Activated T-cell treated with anti-CD3 and anti-CD28 coated beads, Interleukin-2, amount 50 U/mL, for 4 hours (primary cell): ENCODE measurements at regions not wholly inside any gene's neighbourhood (a gene's known extent, or its start where the extent isn't known, plus 50 kb on each side); places are given as distances from the start of the nearest gene placed in this dataset.
"Not testable (repeated sequence)": the region's sequence is repeated elsewhere in the genome, so short reads cannot be mapped to it uniquely, and the experiment has no call there.

Experiments
- ATAC-seq, 2 donors: fragments of 200-7000 bp; cut with Tn5 transposase; one replicate each; pipeline ENCODE4 v1.10.0; 2021
- DNase-seq: peaks from one replicate; pipeline ENCODE4 v3.0.0-alpha.2; 2020
- H3K27me3 Mint-ChIP-seq: one replicate; pipeline ENCODE4 v1.8.0; 2021; ENCODE audit warnings: low read depth, mixed read lengths
- H3K36me3 Mint-ChIP-seq: one replicate; pipeline ENCODE4 v1.8.0; 2022; ENCODE audit warnings: mixed read lengths; ENCODE audit not compliant: insufficient read depth
- H3K4me1 Mint-ChIP-seq: one replicate; pipeline ENCODE4 v1.8.0; 2021; ENCODE audit warnings: low read depth, mixed read lengths
- H3K4me3 Mint-ChIP-seq: one replicate; pipeline ENCODE4 v1.8.0; 2021; ENCODE audit warnings: mild to moderate bottlenecking, moderate library complexity, mixed read lengths
- H3K9me3 Mint-ChIP-seq: one replicate; pipeline ENCODE4 v1.8.0; 2021; ENCODE audit warnings: mixed read lengths

DNA sequence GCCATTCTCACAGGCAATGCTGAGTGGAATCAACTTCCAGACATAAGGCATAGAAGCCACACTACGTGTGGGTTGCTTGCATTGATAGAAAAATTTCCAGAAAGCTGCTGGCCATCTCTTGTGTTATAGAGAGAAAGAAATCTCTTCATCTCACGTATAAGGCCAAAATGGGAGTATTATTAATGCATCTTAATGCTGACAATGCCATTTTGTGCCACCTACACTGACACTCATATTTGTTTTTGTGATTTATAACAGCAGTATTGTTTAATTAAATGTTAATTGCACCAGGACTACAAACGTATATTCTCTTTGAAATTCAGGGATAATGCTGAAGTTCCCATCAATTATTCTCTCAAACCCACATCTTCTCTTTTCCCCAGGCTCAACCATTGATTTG, 56.1 kb upstream of the TMEM132D start:
- no peaks in the 10 kb centered on the region for H3K4me1 Mint-ChIP-seq
- H3K36me3 Mint-ChIP-seq, result no peaks in the 10 kb centered on the region
- H3K4me3 Mint-ChIP-seq, result no peak overlapping the region
- peaks cover 2% of the 10 kb centered on the region for H3K27me3 Mint-ChIP-seq
- peaks cover 5% of the 10 kb centered on the region for H3K9me3 Mint-ChIP-seq
- ATAC-seq (no peak), DNase-seq (no peak)

DNA sequence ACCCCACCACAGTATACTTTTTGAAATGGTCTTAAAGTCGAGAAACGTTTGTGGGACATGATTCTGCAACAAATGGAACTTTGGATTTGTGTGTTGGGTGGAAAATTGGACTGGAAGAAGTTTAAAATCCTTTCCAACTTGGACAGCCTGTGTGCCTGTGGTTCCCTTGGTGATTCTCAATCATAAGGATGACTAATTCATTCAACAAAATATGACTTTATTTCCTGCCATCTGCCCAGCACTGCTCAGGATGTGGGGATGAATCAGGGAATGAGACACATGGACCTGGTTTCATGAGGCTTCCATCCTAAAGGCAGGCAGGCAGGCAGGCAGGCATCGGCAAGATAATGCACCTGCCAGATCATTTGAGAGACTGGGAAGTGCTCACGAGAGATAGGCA, 57.3 kb upstream of the TMEM132D start:
- H3K4me3 Mint-ChIP-seq, result no peak overlapping the region
- no peaks in the 10 kb centered on the region for H3K36me3 Mint-ChIP-seq
- no peak for ATAC-seq
- no peaks in the 10 kb centered on the region for H3K4me1 Mint-ChIP-seq
- no peak for DNase-seq
- peaks cover 2% of the 10 kb centered on the region for H3K27me3 Mint-ChIP-seq
- H3K9me3 Mint-ChIP-seq, result peaks cover 5% of the 10 kb centered on the region

DNA sequence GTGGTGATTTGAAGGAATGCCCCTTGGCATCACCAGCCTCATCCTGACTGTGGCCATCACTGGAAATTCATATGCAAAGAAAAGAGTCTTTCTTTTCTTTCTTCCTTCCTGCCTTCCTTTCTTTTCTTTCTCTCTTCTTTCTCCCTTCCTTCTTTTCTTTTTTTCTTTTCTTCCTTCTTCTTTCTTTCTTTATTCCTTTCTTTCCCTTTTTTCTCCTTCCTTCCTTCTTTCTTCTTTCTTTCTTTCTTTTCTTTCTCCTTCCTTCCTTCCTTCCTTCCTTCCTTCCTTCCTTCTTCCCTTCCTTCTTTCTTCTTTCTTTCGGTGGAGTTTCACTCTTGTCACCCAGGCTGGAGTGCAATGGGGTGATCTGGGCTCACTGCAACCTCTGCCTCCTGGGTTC, 58.0 kb upstream of the TMEM132D start:
- Mint-ChIP-seq H3K9me3 (peaks cover 5% of the 10 kb centered on the region), H3K4me1 (no peaks in the 10 kb centered on the region), H3K36me3 (no peaks in the 10 kb centered on the region), H3K4me3 (no peak overlapping the region), H3K27me3 (peaks cover 3% of the 10 kb centered on the region)
- ATAC-seq (no peak), DNase-seq (no peak)

DNA sequence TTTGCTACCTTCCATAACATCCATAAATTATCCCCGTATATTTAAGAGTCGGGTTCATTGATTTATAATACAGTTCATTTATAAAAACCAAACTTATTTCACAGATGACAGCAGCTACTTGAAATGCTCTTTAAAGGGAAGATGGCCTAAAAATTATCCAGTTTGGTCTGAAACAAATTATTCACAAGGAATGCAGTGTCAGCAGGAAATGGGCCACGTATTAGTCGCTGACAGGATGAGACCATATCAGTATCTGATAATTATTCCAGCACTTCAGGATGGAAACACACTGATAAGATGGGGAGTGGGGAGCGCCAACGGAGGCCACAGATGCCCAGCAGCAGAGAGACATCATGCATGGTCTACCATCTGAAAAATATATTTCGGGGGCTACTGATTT, 60.5 kb upstream of the TMEM132D start:
- DNase-seq, result no peak
- ATAC-seq, result no peak
- Mint-ChIP-seq H3K4me1 (no peaks in the 10 kb centered on the region), H3K36me3 (no peaks in the 10 kb centered on the region), H3K9me3 (peaks cover 5% of the 10 kb centered on the region), H3K4me3 (no peak overlapping the region), H3K27me3 (peaks cover 3% of the 10 kb centered on the region)

DNA sequence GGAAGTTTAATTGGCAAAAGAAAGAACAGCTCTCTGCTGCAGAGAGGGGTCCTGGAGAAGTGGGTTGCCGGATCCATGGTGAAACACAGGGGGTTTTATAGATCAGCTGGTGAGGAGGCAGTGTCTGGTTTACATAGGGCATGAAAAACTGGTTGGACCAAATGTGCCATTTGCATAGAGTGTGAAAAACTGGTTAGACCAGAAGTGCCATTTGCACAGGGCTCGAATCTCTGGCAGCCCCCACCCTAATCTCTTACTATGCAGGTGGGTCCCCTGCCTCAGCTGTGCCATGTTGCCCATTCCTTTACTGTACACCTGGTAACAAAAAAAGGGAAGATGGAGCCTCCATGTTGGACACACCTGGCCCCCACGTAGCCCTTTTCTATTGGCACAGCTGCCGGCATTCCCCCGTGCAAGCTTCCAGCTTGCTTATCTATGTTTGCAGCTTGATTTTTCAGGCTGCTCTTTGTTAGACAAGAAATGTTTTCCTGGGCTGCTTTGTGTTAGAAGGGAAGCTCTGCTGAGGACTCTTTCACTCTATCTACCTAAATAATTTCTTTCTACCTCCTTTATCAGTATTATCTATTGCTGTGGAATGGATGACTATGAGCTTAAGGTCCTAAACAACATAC, 61.1 kb upstream of the TMEM132D start:
- no peaks in the 10 kb centered on the region for H3K4me1 Mint-ChIP-seq
- peaks cover 5% of the 10 kb centered on the region for H3K9me3 Mint-ChIP-seq
- H3K27me3 Mint-ChIP-seq, result peaks cover 3% of the 10 kb centered on the region
- no peak for DNase-seq
- no peak overlapping the region for H3K4me3 Mint-ChIP-seq
- no peak for ATAC-seq
- no peaks in the 10 kb centered on the region for H3K36me3 Mint-ChIP-seq

DNA sequence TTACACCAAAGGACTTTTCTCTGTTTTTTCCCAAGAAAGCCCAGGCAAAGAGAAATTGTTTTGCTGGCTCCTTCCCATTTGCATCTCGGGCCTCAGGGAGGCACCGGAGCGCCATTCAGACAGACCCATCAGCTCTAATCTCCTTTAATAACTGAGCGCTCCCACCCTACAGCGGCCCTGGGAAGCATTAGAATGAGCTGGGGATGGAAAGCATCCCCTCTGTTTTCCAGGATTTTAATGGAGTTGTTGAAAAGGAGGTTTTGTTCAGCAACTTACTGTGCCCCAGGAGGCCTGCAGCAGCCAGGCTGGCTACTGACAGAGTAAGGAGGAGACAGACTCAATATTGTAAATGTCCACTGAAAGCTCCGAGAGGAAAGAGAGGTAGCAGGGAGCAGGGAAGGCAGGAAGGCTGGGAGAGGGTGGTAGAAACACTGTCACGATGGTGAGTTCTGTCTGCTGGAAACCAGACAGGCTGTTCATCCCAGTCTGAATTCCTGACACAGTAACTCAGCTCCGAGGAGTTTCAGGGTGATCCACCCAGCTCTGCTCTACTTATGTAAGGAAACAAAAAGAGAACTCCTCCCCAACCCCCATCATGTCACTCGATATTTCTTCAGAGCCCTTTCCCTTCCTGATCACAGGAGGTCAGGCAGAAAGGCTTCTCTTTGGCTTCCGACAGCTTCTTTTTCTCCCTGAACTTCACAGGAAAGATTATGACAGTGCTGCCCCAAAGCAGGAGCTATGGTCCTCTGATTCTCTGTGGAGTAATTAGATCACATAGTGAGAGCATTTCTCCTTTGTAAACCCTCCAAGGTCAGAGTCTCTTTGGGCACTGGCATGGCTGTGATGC, 62.5 kb upstream of the TMEM132D start:
- no peaks in the 10 kb centered on the region for H3K4me1 Mint-ChIP-seq

DNA sequence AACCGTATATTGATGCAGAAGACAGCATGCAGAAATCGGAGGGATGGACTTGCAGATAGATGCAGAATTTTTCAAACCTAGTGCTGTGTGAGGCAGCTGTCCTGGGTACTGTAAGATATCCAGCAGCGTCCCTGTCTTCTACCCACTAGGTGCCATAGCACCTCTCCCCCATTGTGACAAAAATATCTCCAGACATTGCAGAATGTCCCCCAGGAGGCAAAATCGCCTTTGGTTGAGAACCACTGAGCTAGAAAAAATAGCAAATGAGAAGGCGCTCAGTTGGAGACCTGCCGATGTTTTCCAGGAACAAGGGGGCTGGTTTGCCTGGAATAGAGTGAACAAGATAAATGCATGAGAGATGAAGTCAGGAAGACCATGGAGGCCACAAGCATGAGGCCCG, 67.9 kb upstream of the TMEM132D start:
- DNase-seq (no peak), ATAC-seq (no peak)
- Mint-ChIP-seq H3K4me1 (no peaks in the 10 kb centered on the region), H3K27me3 (peaks cover 4% of the 10 kb centered on the region), H3K9me3 (peaks cover 3% of the 10 kb centered on the region), H3K4me3 (no peak overlapping the region), H3K36me3 (no peaks in the 10 kb centered on the region)

More for the DNA sequence above, 62.5 kb upstream of the TMEM132D start:
- no peak overlapping the region for H3K4me3 Mint-ChIP-seq
- DNase-seq (no peak), ATAC-seq (no peak)
- peaks cover 7% of the 10 kb centered on the region for H3K27me3 Mint-ChIP-seq
- peaks cover 5% of the 10 kb centered on the region for H3K9me3 Mint-ChIP-seq
- H3K36me3 Mint-ChIP-seq, result no peaks in the 10 kb centered on the region

DNA sequence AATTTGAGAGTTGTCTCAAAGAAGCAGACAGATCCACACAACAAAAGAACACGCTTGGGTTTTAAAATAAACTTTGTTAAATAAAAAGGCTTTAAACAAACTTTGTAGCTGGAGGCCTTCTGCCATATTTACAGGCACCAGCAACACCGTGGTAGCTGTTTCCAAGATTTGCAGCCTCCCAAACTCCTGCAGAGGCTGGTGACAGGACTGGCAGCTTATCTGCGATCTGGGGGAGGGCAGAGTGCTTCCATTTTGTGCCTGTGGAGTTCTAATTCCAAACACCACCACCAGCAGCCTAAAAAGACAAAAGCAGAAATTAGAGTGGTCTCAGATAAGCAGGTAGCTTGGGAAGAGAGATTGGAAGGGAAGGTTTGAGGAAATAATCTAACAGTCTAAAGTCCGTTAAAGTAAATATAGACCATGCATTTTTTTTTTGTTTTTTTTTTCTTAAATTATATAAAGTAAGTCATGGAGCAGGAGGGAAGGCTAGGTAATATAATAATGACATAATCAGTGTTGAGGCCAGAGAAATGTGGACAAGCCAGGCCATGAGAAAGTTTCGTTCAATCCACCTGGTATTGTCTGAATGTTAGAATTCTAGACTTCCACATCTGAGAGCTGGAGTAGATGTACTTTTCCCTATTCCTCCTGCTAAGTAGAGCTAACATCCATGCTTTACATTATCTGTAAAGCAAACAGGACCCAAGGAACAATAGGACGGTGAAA, 69.6 kb upstream of the TMEM132D start:
- DNase-seq, result no peak
- Mint-ChIP-seq H3K36me3 (no peaks in the 10 kb centered on the region), H3K27me3 (peaks cover 4% of the 10 kb centered on the region), H3K4me1 (no peaks in the 10 kb centered on the region), H3K9me3 (peaks cover 3% of the 10 kb centered on the region), H3K4me3 (no peak overlapping the region)
- no peak for ATAC-seq

DNA sequence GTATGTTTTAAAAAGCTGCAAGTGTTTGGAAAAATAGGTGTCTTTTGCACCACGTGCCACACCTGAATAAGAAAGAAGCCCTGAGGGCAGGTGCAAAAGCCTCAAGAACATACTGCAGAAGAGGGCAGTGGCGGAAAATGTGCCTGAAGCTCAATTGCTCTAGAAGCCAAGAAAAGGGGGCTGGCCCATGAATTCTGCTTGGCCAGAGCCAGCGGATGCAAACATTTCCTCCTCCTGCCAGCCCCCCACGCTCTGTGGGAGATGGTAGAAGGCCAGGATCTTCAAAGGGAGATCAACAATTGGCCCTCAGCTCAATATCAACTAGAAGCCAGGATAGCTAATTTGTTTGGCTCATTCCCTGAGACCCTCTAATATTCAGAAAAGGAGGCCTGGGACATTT, 80.3 kb upstream of the TMEM132D start:
- no peaks in the 10 kb centered on the region for H3K4me1 Mint-ChIP-seq

DNA sequence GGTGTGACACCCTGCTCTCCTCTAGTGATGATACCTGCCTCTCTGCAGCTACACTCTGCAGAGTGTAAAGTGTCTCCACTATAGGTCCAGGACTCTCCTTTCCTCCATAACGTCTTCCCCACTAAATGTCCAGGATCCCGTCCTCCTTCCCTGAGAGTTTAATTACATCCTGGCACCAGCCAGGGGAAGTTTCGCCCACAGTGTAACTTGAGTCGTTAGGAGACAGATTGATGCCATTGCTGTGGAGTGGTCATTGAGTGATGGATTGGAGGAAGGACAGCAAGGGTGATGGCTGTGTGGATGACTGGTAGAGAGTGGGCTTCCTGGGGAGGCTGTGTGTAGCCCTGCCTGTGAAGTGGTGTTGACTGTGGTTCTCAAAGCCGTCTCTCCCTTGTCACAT, 84.0 kb upstream of the TMEM132D start:
- ATAC-seq (no peak), DNase-seq (no peak)
- Mint-ChIP-seq H3K36me3 (no peaks in the 10 kb centered on the region), H3K9me3 (peaks cover 21% of the 10 kb centered on the region), H3K4me1 (no peaks in the 10 kb centered on the region), H3K4me3 (no peak overlapping the region), H3K27me3 (peaks cover 3% of the 10 kb centered on the region)

More for the DNA sequence above, 80.3 kb upstream of the TMEM132D start:
- peaks cover 2% of the 10 kb centered on the region for H3K27me3 Mint-ChIP-seq
- no peak overlapping the region for H3K4me3 Mint-ChIP-seq
- no peaks in the 10 kb centered on the region for H3K36me3 Mint-ChIP-seq
- H3K9me3 Mint-ChIP-seq, result peaks cover 14% of the 10 kb centered on the region
- ATAC-seq, result no peak
- DNase-seq, result no peak

DNA sequence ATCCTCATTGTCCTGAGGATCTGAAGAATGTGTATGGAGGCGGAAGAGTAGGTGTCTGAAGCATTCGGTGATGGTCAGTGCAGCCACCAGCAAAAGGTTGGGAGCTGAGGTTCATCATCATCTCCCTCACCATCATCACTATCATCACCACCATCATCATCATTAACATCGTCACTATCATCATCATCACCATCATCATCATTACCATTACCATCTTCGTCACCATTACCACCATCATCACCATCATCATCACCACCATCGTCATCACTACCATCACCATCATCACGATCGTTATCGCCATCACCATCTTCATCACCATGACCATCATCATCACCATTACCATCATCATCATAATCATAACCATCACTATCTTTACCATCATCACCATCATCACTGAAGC, 90.8 kb upstream of the TMEM132D start:
- Mint-ChIP-seq H3K4me3 (no peak overlapping the region), H3K27me3 (peaks cover 3% of the 10 kb centered on the region), H3K9me3 (peaks cover 7% of the 10 kb centered on the region), H3K36me3 (no peaks in the 10 kb centered on the region), H3K4me1 (no peaks in the 10 kb centered on the region)
- ATAC-seq (no peak), DNase-seq (no peak)

DNA sequence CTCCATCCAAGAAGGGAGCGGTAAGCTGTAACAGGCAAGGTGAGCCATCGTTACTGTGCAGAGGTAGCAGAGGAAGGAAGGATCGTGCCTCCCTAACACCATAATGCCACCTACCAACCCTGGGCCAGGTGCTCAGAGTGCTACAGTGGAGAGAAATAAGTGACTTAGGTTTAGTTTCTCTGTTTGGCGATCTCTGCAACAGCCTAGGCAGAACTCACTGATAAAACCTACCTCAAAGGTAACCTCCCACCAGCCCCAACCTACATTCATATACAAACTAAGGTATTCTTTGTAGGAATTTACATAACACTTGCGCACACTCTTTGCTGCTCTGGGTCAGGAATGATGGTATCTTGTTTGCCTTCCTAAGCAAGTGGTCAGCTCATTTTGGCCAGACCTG, 93.4 kb upstream of the TMEM132D start:
- no peak overlapping the region for H3K4me3 Mint-ChIP-seq
- no peaks in the 10 kb centered on the region for H3K27me3 Mint-ChIP-seq
- no peaks in the 10 kb centered on the region for H3K4me1 Mint-ChIP-seq
- H3K9me3 Mint-ChIP-seq, result no peaks in the 10 kb centered on the region
- H3K36me3 Mint-ChIP-seq, result no peaks in the 10 kb centered on the region
- ATAC-seq (no peak), DNase-seq (no peak)

DNA sequence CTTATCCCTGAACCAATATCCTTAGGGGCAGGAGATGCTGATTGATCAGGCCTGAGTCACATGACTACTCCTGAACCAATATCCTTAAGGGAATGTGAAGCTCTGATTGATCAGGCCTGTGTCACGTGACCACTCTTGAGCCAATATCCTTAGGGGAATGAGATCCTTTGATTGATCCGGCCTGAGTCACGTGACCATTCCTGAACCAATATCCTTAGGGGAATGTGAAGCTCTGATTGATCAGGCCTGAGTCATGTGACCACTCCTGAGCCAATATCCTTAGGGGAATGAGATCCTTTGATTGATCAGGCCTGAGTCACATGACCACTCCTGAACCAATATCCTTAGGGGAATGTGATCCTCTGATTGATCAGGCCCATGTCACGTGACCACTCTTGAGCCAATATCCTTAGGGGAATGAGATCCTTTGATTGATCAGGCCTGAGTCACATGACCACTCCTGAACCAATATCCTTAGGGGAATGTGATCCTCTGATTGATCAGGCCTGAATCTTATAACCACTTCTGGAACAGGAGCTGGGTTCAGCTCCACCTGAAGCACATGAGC, 100.6 kb upstream of the TMEM132D start:
- DNase-seq, H3K9me3 Mint-ChIP-seq, H3K27me3 Mint-ChIP-seq, H3K4me3 Mint-ChIP-seq, H3K4me1 Mint-ChIP-seq, ATAC-seq, H3K36me3 Mint-ChIP-seq: not testable (repeated sequence)

DNA sequence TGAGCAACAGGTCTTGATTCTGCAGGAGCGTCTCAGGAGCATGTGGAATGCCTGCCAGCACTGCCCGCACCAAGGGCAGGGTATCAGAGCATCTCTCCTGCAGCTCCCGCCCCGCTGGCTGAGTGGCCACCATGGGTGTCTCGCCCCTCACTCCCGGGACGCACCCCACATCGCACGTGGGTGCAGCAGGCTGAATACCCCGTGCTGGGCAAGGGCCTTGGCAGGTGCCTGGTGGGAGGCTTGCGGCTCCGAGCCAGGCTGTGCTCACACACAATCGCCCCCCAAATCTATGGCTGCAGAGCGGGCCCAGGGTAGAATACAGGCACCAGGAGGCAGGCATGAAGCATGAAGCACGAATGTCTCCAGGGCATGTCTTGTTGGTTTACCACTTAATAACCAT, 103.9 kb upstream of the TMEM132D start:
- no peak for DNase-seq
- Mint-ChIP-seq H3K36me3 (no peaks in the 10 kb centered on the region), H3K4me3 (no peak overlapping the region), H3K9me3 (no peaks in the 10 kb centered on the region), H3K4me1 (no peaks in the 10 kb centered on the region), H3K27me3 (no peaks in the 10 kb centered on the region)
- no peak for ATAC-seq
